GM18861 (cell line): ENCODE measurements at regions not wholly inside any gene's neighbourhood (a gene's known extent, or its start where the extent isn't known, plus 50 kb on each side); places are given as distances from the start of the nearest gene placed in this dataset.
"Not testable (repeated sequence)": the region's sequence is repeated elsewhere in the genome, so short reads cannot be mapped to it uniquely, and the experiment has no call there.

Experiments
- ATAC-seq: cut with Tn5 transposase; IDR thresholded peaks from one replicate; pipeline ENCODE4 v1.9.1; 2021; ENCODE audit not compliant: unreplicated experiment

DNA sequence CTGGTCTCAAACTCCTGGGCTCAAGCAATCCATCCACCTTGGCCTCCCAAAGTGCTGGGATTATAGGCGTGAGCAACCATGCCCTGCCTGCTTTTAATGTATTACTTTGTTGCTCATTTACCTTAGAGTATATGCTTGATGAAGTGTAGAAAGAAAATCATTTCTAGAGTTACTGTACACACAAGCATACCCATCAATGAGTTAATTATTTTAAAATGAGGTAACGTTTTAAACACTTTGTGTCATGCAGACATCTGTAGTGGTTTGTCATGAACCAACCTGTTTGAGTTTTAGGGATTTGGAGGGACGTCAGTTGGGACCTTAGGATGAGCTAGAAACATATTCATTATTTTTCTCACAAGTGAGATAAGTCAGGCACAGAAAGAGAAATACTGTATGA is 332.4 kb upstream of the IGF1R start:
- no peak for ATAC-seq

GRCh38 chr15:98321896-98322295 is 326.4 kb upstream of the IGF1R start:
- ATAC-seq = no peak

GRCh38 chr15:98322581-98322980 is 325.8 kb upstream of the IGF1R start:
- no peak for ATAC-seq

- ATAC-seq = no peak
Observed at GRCh38 chr15:98324341-98324970, 323.9 kb upstream of the IGF1R start.

DNA sequence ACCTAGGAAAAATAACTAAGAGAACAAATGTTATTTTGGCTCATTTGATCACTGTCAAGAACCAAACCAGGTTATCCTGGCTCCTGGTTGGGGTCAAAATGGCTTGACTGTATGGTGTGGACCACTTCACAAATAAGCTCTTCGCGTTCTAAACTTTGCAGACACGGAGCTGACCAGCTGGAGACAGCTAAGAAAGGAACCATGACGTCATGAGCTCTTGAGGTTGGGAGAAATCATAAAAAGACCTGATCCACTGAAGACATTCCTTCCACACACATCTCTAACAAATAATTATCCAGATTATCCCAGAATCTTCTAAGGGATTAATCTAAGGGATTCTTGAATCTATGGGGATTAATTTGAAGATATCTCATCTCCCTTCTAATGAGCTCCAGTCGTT is 321.5 kb upstream of the IGF1R start:
- no peak for ATAC-seq

GRCh38 chr15:98330258-98330657 is 318.1 kb upstream of the IGF1R start:
- no peak for ATAC-seq

GRCh38 chr15:98330692-98331435 is 317.5 kb upstream of the IGF1R start:
- ATAC-seq = no peak

DNA sequence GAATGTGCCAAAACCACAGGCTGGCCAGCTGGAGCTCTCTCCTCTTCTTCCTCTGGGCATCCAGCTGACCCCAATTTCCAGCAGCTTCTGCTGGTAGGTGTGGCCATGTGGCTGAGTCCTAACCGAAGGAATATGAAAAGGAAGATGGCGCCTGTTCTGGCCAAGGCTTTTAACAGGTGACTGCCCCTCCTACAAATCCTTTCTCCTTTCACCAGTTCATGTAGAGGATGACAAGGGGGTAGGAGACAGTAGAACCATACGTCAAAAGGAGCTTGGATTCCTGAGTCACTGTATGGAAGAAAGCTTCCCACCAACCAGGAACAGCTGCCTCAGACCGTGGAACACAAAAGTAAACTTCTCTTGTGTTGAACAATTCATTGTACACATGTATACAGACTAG is 316.7 kb upstream of the IGF1R start:
- ATAC-seq = no peak

- no peak for ATAC-seq
Observed at GRCh38 chr15:98333251-98333650, 315.1 kb upstream of the IGF1R start.

DNA sequence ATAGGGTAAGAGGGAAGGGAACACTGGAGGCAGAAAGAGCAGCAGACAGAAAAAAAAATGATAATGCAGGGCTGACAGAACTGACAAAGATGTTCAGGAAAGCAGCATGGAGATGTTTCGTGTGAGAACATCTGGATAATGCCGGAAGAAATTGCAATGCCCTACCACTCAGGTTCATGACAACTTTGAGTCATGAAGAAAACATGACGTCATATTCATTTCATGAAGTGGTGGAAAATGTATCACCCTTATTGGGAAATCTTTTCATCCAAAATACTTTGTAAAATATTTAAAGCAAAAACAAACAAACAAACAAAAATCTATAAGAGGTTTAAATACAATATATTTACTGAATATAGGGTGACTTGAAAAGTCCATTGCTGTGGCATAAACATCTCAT is 305.4 kb upstream of the IGF1R start:
- ATAC-seq = no peak

DNA sequence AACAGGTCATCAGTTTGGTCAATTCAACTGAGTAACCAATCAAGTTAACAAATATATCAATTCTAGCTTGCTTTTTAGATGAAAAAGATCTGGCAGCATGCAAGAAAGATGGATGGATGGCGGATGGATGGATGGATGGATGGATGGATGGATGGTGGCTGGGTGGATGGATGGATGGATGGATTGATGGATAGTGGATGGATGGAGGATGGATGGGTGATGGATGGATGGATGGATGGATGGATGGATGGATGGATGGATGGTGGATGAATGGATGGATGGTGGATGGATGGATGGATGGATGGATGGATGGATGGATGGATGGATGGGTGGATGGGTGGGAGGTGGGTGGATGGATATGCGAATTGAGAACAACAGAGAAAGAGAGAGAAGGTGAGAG is 303.7 kb upstream of the IGF1R start:
- ATAC-seq = no peak

DNA sequence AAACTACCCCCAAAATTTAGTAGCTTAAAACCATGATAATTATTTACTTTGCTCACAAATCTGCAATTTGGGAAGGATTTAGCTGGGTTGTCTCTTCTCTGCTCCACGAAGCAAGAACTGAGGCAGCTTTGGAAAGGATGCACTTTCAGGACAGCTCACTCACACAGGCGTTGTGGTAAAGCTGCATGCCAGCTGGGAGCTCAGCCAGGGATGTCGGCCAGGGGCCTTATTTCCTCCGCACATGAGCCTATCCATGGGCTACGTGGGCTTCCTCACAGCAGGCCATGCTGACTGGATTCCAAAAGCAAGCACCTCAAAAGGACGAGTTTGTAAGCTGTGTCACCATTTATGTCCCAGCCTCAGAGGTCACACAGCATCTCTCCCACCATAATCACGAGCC is 301.3 kb upstream of the IGF1R start:
- ATAC-seq = no peak

- ATAC-seq = no peak
Observed at GRCh38 chr15:98347866-98348265, 300.5 kb upstream of the IGF1R start.

DNA sequence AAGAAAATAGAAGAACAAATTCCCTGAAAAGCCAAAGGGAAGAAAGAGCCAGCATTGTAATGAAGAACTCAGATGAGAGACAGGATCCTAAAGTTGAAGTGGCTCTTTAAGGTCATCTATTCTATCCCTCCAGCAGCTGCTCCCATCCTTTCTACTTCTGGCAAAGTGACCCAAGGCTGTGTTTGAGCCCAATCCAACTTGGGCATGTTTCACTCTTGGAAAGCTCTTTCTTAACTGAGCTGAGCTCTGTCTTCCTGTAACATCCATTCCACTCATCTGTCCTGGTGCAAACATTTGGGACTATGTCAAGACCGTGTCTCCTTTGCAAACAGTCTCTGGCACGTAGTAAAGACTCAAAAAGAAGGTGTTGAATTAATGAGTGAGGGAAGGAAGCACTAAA is 298.1 kb upstream of the IGF1R start:
- ATAC-seq = no peak

DNA sequence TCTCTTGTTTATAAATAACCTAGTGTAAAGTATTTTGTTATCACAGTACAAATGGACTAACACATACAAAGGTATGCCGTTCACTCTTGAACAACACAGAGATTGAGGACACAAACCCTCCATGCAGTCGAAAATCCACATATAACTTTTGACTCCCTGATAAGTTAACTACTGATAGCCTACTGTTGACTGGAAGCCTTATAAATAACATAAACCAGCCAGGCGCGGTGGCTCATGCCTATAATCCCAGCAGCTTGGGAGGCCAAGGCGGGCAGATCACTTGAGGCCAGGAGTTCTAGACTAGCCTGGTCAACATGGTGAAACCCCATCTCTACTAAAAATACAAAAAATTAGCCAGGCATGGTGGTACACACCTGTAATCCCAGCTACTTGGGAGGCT is 290.1 kb upstream of the IGF1R start:
- ATAC-seq = not testable (repeated sequence)

- ATAC-seq = no peak
Observed at GRCh38 chr15:98358971-98359370, 289.4 kb upstream of the IGF1R start.

DNA sequence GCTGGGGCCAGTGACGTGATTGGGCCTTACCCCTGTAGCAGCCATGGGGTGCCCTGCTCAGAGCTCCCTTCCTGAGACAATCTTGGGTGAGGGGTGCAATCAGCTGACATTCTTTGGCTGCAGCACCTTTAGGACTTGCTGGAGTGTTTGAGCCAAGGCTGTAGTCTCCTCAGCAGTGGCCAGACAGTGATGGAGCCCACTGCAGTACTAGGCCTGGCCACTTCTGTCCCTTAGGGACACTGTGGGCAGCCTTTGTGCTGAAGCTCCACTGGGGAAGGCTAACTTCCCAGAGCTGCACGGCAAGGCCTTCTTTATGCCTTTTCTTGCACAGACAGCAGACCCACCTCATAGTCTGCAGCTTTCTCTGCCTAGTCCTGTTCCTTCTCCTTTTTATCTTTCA is 284.9 kb upstream of the IGF1R start:
- ATAC-seq = no peak

DNA sequence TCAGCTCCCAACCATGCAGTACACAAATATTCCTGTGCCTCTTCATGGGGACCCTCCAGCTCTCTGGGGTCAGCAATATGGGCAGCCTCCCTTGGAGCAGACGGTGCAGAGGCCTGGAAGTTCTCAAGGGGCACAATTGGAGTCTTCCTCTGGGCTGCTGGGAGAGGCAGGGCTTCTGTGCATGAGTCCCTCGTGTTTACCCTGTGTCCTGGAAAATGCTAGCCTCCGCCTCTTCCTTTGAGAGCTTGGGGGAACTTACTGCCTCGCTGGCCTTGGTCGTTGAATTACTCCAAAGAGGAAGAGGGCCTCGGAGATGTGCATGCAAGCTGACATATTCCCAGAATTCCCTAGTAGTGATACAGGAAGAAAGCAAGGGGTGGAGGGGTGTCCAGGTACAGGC is 284.4 kb upstream of the IGF1R start:
- no peak for ATAC-seq

GRCh38 chr15:98369081-98369716 is 279.1 kb upstream of the IGF1R start:
- no peak for ATAC-seq

DNA sequence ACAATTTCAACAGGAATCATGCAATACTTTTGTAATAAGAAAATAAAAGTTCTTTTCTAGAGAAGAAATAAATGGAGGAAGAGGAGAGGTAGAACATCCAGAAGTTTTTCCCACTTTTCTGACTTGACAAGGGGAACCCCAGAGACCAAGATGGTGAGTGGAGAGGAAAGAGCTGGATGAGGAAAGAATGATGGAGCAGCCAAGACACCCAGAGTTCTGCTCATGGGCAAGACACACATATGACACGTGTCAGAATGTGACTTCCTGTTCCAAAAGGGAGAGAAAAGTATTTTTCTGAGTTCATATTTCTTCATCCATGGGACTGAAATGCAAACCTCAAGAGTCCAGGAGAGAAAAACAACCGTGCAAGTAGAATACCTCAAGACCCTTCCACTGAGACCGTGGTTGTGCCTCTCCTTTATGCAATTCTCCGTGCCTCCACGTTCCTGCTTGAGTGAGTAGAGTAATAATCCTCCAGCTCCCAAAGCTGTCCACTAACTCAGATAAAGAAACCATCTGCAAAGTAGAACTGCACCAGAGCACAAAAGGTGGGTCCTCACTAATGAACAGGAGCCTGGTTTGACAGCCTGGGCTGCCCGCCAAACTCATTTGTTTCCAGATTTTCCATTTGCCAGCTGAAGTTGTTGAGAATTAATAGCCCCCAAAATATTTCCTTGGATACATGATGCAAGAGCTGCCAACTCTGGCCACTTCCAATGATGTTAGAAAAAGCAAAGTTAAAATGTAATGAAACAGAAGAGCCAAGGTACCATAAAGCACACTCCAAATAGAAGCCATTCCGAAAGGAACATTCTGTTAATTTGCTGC is 272.6 kb upstream of the IGF1R start:
- no peak for ATAC-seq

- no peak for ATAC-seq
Observed at GRCh38 chr15:98380721-98381120, 267.6 kb upstream of the IGF1R start.

DNA sequence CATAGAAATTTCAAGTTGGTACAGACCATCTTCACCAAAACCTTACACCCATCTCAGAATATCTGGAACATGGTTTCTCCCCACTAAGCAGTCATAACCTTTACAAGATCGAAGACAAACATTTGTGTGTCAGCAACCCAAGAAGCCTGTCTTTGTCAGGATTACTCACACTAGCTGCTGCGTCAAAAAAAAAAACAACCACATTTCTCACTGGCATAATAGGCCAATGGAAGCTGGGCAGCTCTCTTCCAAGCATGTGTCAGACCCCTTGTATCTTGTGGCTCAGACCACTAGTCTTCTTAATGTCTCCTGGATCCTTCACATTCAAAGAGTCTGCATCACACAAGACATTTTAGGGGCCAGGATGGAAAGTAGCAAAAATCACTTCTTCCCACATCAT is 266.9 kb upstream of the IGF1R start:
- ATAC-seq = no peak
